DOHH2 (cell line): ENCODE measurements at regions not wholly inside any gene's neighbourhood (a gene's known extent, or its start where the extent isn't known, plus 50 kb on each side); places are given as distances from the start of the nearest gene placed in this dataset.

Experiments
- EZH2phosphoT487 ChIP-seq: fragments of 200-600 bp; sonication (generic); IDR thresholded peaks from 2 replicates; pipeline ENCODE4 v1.6.1; 2017; ENCODE audit warnings: borderline replicate concordance, mild to moderate bottlenecking, antibody characterized with exemption, low read length, moderate library complexity, mixed read lengths
- TF ChIP-seq, protein P1 (sequence below): fragments of 200-600 bp; sonication (generic); IDR thresholded peaks from one replicate; pipeline ENCODE4 v1.5.1; 2014; ENCODE audit warnings: antibody characterized with exemption, mild to moderate bottlenecking, low read depth, low read length; ENCODE audit not compliant: poor library complexity, severe bottlenecking

DNA sequence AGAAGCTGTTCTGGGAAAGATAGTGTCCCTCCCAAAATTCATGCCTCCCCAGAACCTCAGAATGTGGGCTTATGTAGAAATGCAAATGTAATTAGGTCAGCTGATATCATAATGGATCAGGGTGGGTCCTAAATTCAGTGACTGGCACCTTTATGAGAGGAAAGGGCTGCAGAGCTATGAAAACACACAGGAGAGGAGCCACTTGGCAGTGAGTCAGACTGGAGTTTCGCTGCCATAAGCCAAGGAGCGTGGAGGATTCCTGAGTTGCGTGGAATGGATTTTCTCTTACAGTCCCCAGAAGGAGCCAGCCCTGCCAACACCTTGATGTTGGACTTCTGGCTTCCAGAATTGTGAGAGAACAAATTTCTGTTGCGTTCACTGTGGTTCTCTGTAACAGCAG is 249.8 kb upstream of the PMEPA1 start:
- TF ChIP-seq, protein P1, sequence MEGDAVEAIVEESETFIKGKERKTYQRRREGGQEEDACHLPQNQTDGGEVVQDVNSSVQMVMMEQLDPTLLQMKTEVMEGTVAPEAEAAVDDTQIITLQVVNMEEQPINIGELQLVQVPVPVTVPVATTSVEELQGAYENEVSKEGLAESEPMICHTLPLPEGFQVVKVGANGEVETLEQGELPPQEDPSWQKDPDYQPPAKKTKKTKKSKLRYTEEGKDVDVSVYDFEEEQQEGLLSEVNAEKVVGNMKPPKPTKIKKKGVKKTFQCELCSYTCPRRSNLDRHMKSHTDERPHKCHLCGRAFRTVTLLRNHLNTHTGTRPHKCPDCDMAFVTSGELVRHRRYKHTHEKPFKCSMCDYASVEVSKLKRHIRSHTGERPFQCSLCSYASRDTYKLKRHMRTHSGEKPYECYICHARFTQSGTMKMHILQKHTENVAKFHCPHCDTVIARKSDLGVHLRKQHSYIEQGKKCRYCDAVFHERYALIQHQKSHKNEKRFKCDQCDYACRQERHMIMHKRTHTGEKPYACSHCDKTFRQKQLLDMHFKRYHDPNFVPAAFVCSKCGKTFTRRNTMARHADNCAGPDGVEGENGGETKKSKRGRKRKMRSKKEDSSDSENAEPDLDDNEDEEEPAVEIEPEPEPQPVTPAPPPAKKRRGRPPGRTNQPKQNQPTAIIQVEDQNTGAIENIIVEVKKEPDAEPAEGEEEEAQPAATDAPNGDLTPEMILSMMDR: no peak
- no peak for TF ChIP-seq EZH2phosphoT487
